ENCODE measurements at regions not wholly inside any gene's neighbourhood (a gene's known extent, or its start where the extent isn't known, plus 50 kb on each side); places are given as distances from the start of the nearest gene placed in this dataset.

GRCh38 chr17:72534265-72534664 is 413.4 kb downstream of the SOX9 start:
- no peak for DNase-seq (ENCODE audit: low read depth in 1 of 2, low spot score in 1 of 2)

- no peak for DNase-seq (ENCODE audit: low read depth in 1 of 2, low spot score in 1 of 2)
Measured at GRCh38 chr17:72534776-72535175, 414.0 kb downstream of the SOX9 start.

- DNase-seq (ENCODE audit: low read depth in 1 of 2, low spot score in 1 of 2) = no peak
Measured at GRCh38 chr17:72535346-72535745, 414.5 kb downstream of the SOX9 start.

GRCh38 chr17:72535779-72536178 is 415.0 kb downstream of the SOX9 start:
- DNase-seq (ENCODE audit: low read depth in 1 of 2, low spot score in 1 of 2) = no peak

GRCh38 chr17:72536788-72537187 is 416.0 kb downstream of the SOX9 start:
- DNase-seq (ENCODE audit: low read depth in 1 of 2, low spot score in 1 of 2) = no peak

- no peak for DNase-seq (ENCODE audit: low read depth in 1 of 2, low spot score in 1 of 2)
Measured at GRCh38 chr17:72538443-72538842, 417.6 kb downstream of the SOX9 start.

GRCh38 chr17:72538901-72539352 is 418.1 kb downstream of the SOX9 start:
- no peak for DNase-seq (ENCODE audit: low read depth in 1 of 2, low spot score in 1 of 2)

GRCh38 chr17:72539981-72540897 is 419.4 kb downstream of the SOX9 start:
- DNase-seq (ENCODE audit: low read depth in 1 of 2, low spot score in 1 of 2) = peak; percentile 24 to 54

GRCh38 chr17:72542317-72542716 is 421.5 kb downstream of the SOX9 start:
- DNase-seq (ENCODE audit: low read depth in 1 of 2, low spot score in 1 of 2) = no peak

GRCh38 chr17:72545766-72546165 is 424.9 kb downstream of the SOX9 start:
- DNase-seq (ENCODE audit: low read depth in 1 of 2, low spot score in 1 of 2) = no peak

GRCh38 chr17:72553051-72553755 is 432.4 kb downstream of the SOX9 start:
- DNase-seq (ENCODE audit: low read depth in 1 of 2, low spot score in 1 of 2) = no peak

GRCh38 chr17:72554508-72554907 is 433.7 kb downstream of the SOX9 start:
- no peak for DNase-seq (ENCODE audit: low read depth in 1 of 2, low spot score in 1 of 2)

GRCh38 chr17:72555052-72555451 is 434.2 kb downstream of the SOX9 start:
- DNase-seq (ENCODE audit: low read depth in 1 of 2, low spot score in 1 of 2) = no peak

GRCh38 chr17:72556944-72557826 is 436.4 kb downstream of the SOX9 start:
- DNase-seq (ENCODE audit: low read depth in 1 of 2, low spot score in 1 of 2) = peak; percentile 31 to 40

GRCh38 chr17:72558971-72559476 is 438.2 kb downstream of the SOX9 start:
- no peak for DNase-seq (ENCODE audit: low read depth in 1 of 2, low spot score in 1 of 2)

- peak in 1 of 2 donors; percentile 20 for DNase-seq (ENCODE audit: low read depth in 1 of 2, low spot score in 1 of 2)
Measured at GRCh38 chr17:72560303-72561247, 439.8 kb downstream of the SOX9 start.

- DNase-seq (ENCODE audit: low read depth in 1 of 2, low spot score in 1 of 2) = no peak
Measured at GRCh38 chr17:72561266-72561665, 440.4 kb downstream of the SOX9 start.

GRCh38 chr17:72561680-72562079 is 440.9 kb downstream of the SOX9 start:
- DNase-seq (ENCODE audit: low read depth in 1 of 2, low spot score in 1 of 2) = no peak

- no peak for DNase-seq (ENCODE audit: low read depth in 1 of 2, low spot score in 1 of 2)
Measured at GRCh38 chr17:72562615-72563188, 441.9 kb downstream of the SOX9 start.

- DNase-seq (ENCODE audit: low read depth in 1 of 2, low spot score in 1 of 2) = no peak
Measured at GRCh38 chr17:72563952-72564351, 443.1 kb downstream of the SOX9 start.

Measured in activated CD4-positive, alpha-beta T cell treated with anti-CD3 and anti-CD28 coated beads, Interleukin-2, amount 50 U/mL, for 24 hours (primary cell).